ENCODE measurements at regions not wholly inside any gene's neighbourhood (a gene's known extent, or its start where the extent isn't known, plus 50 kb on each side); places are given as distances from the start of the nearest gene placed in this dataset.

GRCh38 chr17:36862116-36862920, 75.0 kb upstream of the LHX1 start:
- H3K4me3 ChIP-seq (ENCODE audit: low read depth, poor library complexity, severe bottlenecking), result no peak overlapping the region
- TF ChIP-seq, protein P1, sequence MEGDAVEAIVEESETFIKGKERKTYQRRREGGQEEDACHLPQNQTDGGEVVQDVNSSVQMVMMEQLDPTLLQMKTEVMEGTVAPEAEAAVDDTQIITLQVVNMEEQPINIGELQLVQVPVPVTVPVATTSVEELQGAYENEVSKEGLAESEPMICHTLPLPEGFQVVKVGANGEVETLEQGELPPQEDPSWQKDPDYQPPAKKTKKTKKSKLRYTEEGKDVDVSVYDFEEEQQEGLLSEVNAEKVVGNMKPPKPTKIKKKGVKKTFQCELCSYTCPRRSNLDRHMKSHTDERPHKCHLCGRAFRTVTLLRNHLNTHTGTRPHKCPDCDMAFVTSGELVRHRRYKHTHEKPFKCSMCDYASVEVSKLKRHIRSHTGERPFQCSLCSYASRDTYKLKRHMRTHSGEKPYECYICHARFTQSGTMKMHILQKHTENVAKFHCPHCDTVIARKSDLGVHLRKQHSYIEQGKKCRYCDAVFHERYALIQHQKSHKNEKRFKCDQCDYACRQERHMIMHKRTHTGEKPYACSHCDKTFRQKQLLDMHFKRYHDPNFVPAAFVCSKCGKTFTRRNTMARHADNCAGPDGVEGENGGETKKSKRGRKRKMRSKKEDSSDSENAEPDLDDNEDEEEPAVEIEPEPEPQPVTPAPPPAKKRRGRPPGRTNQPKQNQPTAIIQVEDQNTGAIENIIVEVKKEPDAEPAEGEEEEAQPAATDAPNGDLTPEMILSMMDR (IDR thresholded peaks at IDR 0.05), result no peak
- no peak for TF ChIP-seq POLR2A (IDR thresholded peaks at IDR 0.05)
- intact Hi-C loops (cut with DNase I; ENCODE audit: low total_unique reads), result no loop called here
- no peak for DNase-seq (ENCODE audit: low spot score in 2 of 2)
- 64 to 71% methylated on average over 12 to 14 of the region's 14 CpGs for WGBS, 2 donors

GRCh38 chr17:36863131-36863530, 74.1 kb upstream of the LHX1 start:
- no peak for TF ChIP-seq POLR2A (IDR thresholded peaks at IDR 0.05)
- TF ChIP-seq, protein P1 (IDR thresholded peaks at IDR 0.05), result no peak
- H3K4me3 ChIP-seq (ENCODE audit: low read depth, poor library complexity, severe bottlenecking), result no peak overlapping the region
- 66 to 71% methylated on average over 6 of the region's 6 CpGs for WGBS, 2 donors
- intact Hi-C loops (cut with DNase I; ENCODE audit: low total_unique reads), result no loop called here
- no peak for DNase-seq (ENCODE audit: low spot score in 2 of 2)

DNA sequence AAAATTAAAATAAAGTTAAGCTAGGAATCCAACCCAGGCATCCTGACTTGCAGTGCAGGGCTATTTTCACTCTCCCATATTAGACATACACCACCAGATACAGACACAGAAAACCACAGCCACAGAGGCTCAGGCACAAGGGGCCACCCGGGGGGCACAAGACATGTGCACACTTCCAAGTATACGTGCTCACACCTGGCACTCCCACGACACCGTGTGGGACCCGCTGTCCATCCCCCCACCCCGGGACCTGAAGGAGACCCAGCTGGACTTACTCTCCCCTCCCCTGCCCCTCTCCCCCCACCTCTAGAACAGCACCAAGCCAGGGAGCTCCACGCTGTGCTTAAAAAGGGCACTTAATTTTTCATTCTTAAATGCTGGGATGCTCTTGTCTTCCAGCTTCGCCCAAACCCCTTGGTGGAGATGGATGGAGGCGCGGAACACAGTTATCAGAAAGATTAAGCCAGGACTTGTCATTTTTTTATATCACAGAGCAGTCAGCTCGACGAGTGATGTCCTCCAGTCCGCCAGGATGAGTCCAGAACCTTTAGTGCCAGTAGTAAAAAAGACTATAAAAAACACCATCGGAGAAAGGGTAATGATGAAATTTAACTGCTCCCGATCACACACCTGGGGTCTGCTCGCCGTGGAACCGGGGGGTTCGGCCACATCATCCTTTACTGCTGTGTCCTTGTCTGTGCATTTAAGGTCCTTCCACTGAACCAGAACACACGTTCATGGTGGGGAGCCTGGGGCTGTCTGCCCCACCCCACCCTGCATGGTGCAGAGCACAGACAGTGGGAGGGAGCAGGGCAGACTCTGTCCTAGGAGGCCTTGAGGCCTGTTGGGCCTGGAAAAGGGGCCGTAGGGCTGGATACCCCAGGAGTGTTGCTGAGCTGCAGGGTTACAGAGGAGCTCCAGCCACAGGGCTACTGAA, 73.3 kb upstream of the LHX1 start:
- intact Hi-C loops (cut with DNase I; ENCODE audit: low total_unique reads), result no loop called here
- 65 to 68% methylated on average over 21 of the region's 21 CpGs for WGBS, 2 donors
- no peak overlapping the region for H3K4me3 ChIP-seq (ENCODE audit: low read depth, poor library complexity, severe bottlenecking)
- no peak for DNase-seq (ENCODE audit: low spot score in 2 of 2)
- TF ChIP-seq POLR2A (IDR thresholded peaks at IDR 0.05), result no peak
- TF ChIP-seq, protein P1 (IDR thresholded peaks at IDR 0.05), result no peak

DNA sequence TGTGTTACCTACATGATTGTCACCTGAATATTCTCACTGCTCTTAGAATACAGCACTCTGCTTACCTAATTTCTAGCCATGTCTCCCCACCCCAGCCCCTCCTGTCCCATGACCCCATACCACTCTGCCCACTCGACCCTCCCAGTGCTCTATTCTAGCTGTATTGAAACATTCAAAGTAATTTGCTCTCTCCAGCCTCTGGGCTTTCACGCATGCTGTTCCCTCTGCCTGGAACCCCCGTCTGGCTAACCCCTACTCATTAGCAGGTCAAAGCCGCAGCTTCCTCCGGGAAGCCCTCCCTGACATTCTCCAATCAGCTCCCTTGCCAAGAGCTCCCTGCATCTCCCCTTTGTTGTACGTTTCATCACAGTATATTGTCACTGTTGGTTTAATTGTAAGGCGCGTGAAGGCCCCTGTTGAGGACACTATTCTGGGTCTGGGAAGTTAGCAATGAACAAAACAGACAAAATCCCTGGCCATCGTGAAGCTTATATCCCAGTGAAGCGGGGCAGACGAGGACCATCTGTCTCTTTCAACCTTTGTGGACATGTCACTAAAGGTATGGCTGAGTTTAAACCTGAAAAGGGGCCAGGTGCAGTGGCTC, 72.3 kb upstream of the LHX1 start:
- TF ChIP-seq, protein P1 (IDR thresholded peaks at IDR 0.05), result no peak
- TF ChIP-seq POLR2A (IDR thresholded peaks at IDR 0.05), result no peak
- intact Hi-C loops (cut with DNase I; ENCODE audit: low total_unique reads), result no loop called here
- WGBS, 2 donors, result 60 to 69% methylated on average over 11 of the region's 11 CpGs
- DNase-seq (ENCODE audit: low spot score in 2 of 2), result no peak
- H3K4me3 ChIP-seq (ENCODE audit: low read depth, poor library complexity, severe bottlenecking), result no peak overlapping the region

DNA sequence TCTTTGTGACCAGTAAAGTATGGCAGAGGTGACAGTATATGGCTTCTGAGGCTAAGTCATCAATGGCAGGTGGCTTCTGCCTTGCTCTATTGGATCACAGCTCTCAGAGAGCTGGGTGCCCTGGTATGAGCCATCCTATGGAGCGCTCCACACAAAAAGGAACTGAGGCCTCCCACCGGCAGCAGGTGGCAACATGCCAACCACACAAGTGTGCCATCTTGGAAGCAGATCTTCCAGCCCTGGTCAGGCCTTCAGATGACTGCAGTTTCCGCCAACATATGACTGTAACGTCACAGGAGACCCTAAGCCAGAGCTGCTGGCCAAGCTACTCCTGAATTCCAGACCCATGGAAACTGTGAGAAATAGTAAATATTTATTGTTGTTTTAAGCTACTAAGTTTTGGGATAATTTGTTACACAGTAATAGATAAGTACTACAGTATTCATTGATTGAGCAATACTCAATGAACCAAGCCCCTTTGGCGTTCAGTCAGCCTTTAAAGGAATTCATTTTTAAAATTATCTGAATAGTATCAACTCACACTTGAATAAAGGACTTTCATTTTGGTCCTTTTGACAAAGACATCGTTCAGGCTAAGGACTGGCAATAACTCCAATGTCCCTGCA, 69.4 kb upstream of the LHX1 start:
- 75 to 79% methylated on average over 5 to 6 of the region's 6 CpGs for WGBS, 2 donors

More for the DNA sequence above, 69.4 kb upstream of the LHX1 start:
- no peak overlapping the region for H3K4me3 ChIP-seq (ENCODE audit: low read depth, poor library complexity, severe bottlenecking)
- no peak for DNase-seq (ENCODE audit: low spot score in 2 of 2)
- TF ChIP-seq POLR2A (IDR thresholded peaks at IDR 0.05), result no peak
- TF ChIP-seq, protein P1 (IDR thresholded peaks at IDR 0.05), result no peak
- intact Hi-C loops (cut with DNase I; ENCODE audit: low total_unique reads), result no loop called here
